ENCODE measurements at regions not wholly inside any gene's neighbourhood (a gene's known extent, or its start where the extent isn't known, plus 50 kb on each side); places are given as distances from the start of the nearest gene placed in this dataset.

DNA sequence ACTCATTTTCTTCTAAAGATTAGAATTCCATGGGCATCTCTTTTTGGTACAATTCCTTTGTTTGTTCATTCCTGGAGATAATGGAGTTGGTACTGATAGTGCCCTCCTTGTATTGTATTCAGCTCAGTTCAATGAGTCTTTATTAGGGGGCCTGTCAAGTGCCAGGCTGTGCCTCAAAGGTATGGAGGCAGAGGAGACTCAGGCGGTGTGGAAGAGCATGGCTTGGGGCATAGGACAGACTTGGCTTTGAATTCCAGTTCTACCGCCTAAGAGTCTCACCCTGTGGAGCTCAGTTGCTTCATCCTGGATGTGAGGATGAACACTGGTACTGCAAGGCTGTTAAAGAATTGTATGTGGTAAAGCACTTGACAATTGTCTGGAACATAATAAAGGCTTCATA lies 196.6 kb upstream of the IL12A start:
- no peaks in the 10 kb centered on the region for H3K9me3 ChIP-seq
- H3K4me3 ChIP-seq = no peak overlapping the region
- ATAC-seq = no peak
- H3K4me1 ChIP-seq = peaks cover 22 to 100% (median 57%) of the 10 kb centered on the region in 3 donors
- no peaks in the 10 kb centered on the region for H3K27me3 ChIP-seq
- no peaks in the 10 kb centered on the region for H3K36me3 ChIP-seq
- 84 to 100% methylated on average over 2 of the region's 2 CpGs for WGBS, 2 donors (ENCODE audit: low coverage in 1 of 2)
- peak overlapping the region; percentile 86 to 100 (median 94) for H3K27ac ChIP-seq
- TF ChIP-seq POLR2AphosphoS5 (IDR thresholded peaks at IDR 0.05) (no peak), CTCF (IDR thresholded peaks at IDR 0.05) (peak in 1 of 4 experiments; percentile 7)

DNA sequence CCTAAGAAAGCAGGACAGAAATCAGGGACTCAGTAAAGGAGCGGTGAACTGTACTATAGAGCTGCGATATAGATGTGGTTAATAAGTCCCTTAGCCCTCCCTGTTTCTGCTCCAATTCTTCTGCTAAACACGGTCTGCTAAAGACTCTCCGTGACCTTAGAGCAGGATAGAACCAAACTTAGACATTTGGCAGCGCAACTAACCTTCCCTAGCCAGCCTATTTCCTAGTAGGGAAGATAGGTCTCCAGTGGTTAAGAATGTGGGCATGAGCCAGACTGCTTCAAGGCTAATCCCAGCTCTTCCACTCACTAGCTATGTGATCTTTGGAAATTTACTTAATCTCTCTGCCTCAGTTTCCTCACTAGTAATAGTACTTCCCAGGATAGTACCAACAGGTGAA lies 193.6 kb upstream of the IL12A start:
- no peaks in the 10 kb centered on the region for H3K27me3 ChIP-seq
- TF ChIP-seq CTCF (IDR thresholded peaks at IDR 0.05) (no peak), POLR2A (IDR thresholded peaks at IDR 0.05) (no peak), EP300 (IDR thresholded peaks at IDR 0.05) (no peak), POLR2AphosphoS5 (IDR thresholded peaks at IDR 0.05) (peak; percentile 77)
- H3K4me1 ChIP-seq = peaks cover 28 to 100% (median 52%) of the 10 kb centered on the region in 3 donors
- no peak overlapping the region for H3K4me3 ChIP-seq
- no peaks in the 10 kb centered on the region for H3K9me3 ChIP-seq
- peak; percentile 50 for ATAC-seq
- WGBS, 2 donors (ENCODE audit: low coverage in 1 of 2) = 42 to 43% methylated on average over 5 of the region's 5 CpGs
- H3K27ac ChIP-seq = peak overlapping the region; percentile 86 to 100 (median 94)
- no peaks in the 10 kb centered on the region for H3K36me3 ChIP-seq

DNA sequence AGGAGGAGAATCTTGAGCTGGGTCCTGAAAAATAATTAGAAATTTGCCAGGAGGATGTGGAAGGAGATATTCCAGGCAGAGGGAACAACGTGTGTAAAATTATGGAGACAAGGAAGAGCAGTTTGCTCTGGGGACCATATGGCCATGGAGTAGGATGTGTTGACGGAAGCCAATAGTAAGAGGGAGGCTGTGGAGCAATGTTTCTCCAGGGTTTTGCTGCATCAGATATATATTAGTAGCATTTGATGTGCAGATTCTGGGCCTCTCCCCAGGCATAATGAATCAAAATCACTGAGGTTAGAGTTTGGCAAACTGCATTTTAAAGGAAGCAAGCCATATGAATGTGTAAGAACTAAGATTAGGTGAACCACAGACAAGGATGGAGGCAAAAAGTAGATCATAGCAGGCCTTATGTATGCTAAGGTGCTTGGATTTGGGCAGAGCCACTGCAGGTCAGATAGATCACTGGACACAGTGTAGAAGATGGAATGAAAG lies 192.9 kb upstream of the IL12A start:
- H3K9me3 ChIP-seq = no peaks in the 10 kb centered on the region
- peak overlapping the region; percentile 86 to 100 (median 94) for H3K27ac ChIP-seq
- TF ChIP-seq CTCF (IDR thresholded peaks at IDR 0.05) (no peak), EP300 (IDR thresholded peaks at IDR 0.05) (no peak), POLR2AphosphoS5 (IDR thresholded peaks at IDR 0.05) (no peak), POLR2A (IDR thresholded peaks at IDR 0.05) (no peak)
- H3K27me3 ChIP-seq = no peaks in the 10 kb centered on the region
- H3K36me3 ChIP-seq = no peaks in the 10 kb centered on the region
- H3K4me1 ChIP-seq = peaks cover 28 to 100% (median 49%) of the 10 kb centered on the region in 3 donors
- no peak overlapping the region for H3K4me3 ChIP-seq
- no peak for ATAC-seq
- WGBS, 2 donors (ENCODE audit: low coverage in 1 of 2) = 46 to 53% methylated on average over 2 of the region's 2 CpGs

DNA sequence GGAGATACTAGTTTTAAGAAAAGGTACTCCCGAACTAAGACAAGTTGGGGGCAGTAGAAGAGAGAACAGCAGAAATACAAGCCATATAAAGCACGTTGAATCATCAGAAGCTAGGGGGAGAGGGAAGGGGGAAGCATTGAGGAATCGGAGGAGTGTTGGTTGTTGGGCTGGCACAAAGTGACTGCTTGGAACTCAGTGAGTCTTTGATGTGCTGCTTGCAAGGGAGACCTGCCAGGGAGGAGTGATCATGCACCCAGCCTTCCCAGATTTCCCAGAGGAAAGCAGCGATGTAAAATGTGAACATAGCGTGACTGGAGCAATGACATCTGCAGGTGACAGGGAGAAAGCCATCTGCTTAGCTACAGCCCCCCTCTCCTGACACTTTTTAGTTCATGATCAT lies 192.4 kb upstream of the IL12A start:
- peak; percentile 44 for ATAC-seq
- no peaks in the 10 kb centered on the region for H3K27me3 ChIP-seq
- 16 to 37% methylated on average over 5 of the region's 5 CpGs for WGBS, 2 donors (ENCODE audit: low coverage in 1 of 2)
- peaks cover 26 to 100% (median 48%) of the 10 kb centered on the region in 3 donors for H3K4me1 ChIP-seq
- H3K4me3 ChIP-seq = no peak overlapping the region
- TF ChIP-seq EP300 (IDR thresholded peaks at IDR 0.05) (no peak), CTCF (IDR thresholded peaks at IDR 0.05) (peak in 1 of 4 experiments; percentile 12), POLR2A (IDR thresholded peaks at IDR 0.05) (no peak), POLR2AphosphoS5 (IDR thresholded peaks at IDR 0.05) (peak; percentile 78)
- no peaks in the 10 kb centered on the region for H3K36me3 ChIP-seq
- no peaks in the 10 kb centered on the region for H3K9me3 ChIP-seq
- H3K27ac ChIP-seq = peak overlapping the region; percentile 86 to 100 (median 94)

DNA sequence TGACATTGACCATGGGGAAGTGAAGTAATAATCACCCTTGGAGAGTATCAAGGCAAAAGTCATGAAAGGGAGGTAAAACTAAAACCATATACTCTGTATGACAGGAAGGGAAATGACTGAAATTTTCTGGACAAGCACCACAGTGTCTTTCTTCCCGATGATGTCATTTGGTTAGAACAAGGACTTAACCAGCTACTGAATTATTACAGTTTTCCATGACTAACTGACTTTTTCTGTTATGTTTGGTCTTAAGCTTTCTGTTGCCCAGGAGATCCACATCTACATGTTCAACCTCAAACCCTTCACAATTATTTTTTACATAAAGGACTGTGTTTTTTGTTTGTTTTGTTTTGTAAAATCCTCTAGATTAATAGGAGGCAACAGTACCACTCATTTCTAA lies 191.9 kb upstream of the IL12A start:
- ATAC-seq = no peak
- Histone ChIP-seq H3K4me1 (peaks cover 24 to 99% (median 50%) of the 10 kb centered on the region in 3 donors), H3K36me3 (no peaks in the 10 kb centered on the region), H3K27me3 (no peaks in the 10 kb centered on the region), H3K9me3 (no peaks in the 10 kb centered on the region), H3K4me3 (no peak overlapping the region), H3K27ac (peak overlapping the region; percentile 86 to 100 (median 94))
- 0 to 5% methylated on average over 1 of the region's 1 CpG for WGBS, 2 donors (ENCODE audit: low coverage in 1 of 2)
- TF ChIP-seq POLR2A (IDR thresholded peaks at IDR 0.05) = no peak
- TF ChIP-seq CTCF (IDR thresholded peaks at IDR 0.05) = no peak
- peak; percentile 79 for TF ChIP-seq POLR2AphosphoS5 (IDR thresholded peaks at IDR 0.05)
- TF ChIP-seq EP300 (IDR thresholded peaks at IDR 0.05) = no peak

Data from gastroesophageal sphincter (tissue), 4 donors.